ENCODE measurements at regions not wholly inside any gene's neighbourhood (a gene's known extent, or its start where the extent isn't known, plus 50 kb on each side); places are given as distances from the start of the nearest gene placed in this dataset.

DNA sequence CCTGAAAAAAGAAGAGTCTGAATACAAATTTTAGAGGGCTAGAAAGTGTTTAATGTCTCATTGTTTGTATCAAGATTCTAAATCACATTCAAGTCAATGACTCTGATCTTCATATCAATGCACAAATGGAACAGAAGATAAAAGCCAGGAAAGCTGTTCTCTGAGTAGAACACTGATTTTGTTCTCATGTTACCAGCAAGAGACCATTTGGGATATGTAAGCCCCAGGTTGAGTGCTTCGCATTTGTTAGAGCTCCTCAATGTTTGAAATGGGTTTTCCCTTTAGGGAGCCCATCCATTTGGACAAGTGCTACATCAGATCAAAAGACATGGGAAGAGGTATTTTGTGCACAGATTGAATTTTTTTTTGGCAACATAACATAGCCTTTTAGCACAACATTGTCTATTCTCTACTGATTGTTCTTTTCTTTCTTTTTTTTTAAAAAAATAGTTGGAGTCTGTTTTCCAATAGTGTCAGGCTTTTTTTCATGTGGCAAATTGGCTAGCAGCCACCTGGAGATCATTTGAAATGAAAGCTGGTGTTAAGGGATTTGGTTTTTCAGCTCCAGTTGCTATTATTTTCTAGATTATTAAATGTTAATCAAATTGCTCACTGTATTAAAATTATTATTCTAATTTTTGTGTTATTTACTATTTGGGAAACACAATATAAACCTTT, 74.5 kb upstream of the ZPLD1 start:
- TF ChIP-seq, protein P1, sequence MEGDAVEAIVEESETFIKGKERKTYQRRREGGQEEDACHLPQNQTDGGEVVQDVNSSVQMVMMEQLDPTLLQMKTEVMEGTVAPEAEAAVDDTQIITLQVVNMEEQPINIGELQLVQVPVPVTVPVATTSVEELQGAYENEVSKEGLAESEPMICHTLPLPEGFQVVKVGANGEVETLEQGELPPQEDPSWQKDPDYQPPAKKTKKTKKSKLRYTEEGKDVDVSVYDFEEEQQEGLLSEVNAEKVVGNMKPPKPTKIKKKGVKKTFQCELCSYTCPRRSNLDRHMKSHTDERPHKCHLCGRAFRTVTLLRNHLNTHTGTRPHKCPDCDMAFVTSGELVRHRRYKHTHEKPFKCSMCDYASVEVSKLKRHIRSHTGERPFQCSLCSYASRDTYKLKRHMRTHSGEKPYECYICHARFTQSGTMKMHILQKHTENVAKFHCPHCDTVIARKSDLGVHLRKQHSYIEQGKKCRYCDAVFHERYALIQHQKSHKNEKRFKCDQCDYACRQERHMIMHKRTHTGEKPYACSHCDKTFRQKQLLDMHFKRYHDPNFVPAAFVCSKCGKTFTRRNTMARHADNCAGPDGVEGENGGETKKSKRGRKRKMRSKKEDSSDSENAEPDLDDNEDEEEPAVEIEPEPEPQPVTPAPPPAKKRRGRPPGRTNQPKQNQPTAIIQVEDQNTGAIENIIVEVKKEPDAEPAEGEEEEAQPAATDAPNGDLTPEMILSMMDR (conservative IDR thresholded peaks at IDR 0.05; ENCODE audit: low read length), result no peak
- no peak for TF ChIP-seq EZH2phosphoT487 (IDR thresholded peaks at IDR 0.05; ENCODE audit: borderline replicate concordance)

All from Loucy (cell line).